Lower lobe of right lung (tissue), 2 donors: ENCODE measurements at regions not wholly inside any gene's neighbourhood (a gene's known extent, or its start where the extent isn't known, plus 50 kb on each side); places are given as distances from the start of the nearest gene placed in this dataset.

Experiments used
- ATAC-seq, 2 donors: fragments of 200-7000 bp; cut with Tn5 transposase; one replicate each; pipeline ENCODE4 v1.9.1; 2020 to 2022; ENCODE audit warnings: mild to moderate bottlenecking in 2 of 2, moderate library complexity in 2 of 2
- DNase-seq: peaks from one replicate; pipeline ENCODE4 v3.0.0-alpha.2; 2020
- H3K27ac ChIP-seq: fragments of 200-600 bp; one replicate; pipeline ENCODE4 v1.8.0; 2022
- H3K27me3 ChIP-seq: fragments of 200-600 bp; one replicate; pipeline ENCODE4 v1.8.0; 2022; ENCODE audit warnings: low read depth
- H3K36me3 ChIP-seq: fragments of 200-600 bp; one replicate; pipeline ENCODE4 v1.8.0; 2022; ENCODE audit warnings: mild to moderate bottlenecking
- H3K4me1 ChIP-seq: fragments of 200-600 bp; one replicate; pipeline ENCODE4 v1.8.0; 2022
- H3K4me3 ChIP-seq: fragments of 200-600 bp; one replicate; pipeline ENCODE4 v1.8.0; 2022; ENCODE audit warnings: mild to moderate bottlenecking
- H3K9me3 ChIP-seq: fragments of 200-600 bp; one replicate; pipeline ENCODE4 v1.8.0; 2022
- CTCF ChIP-seq: fragments of 200-600 bp; IDR thresholded peaks from one replicate; pipeline ENCODE4 v1.8.0; 2022; ENCODE audit warnings: antibody characterized with exemption, mild to moderate bottlenecking
- intact Hi-C: fragments of 100-400 bp; cut with DNase I; formaldehyde crosslinking; loops from one replicate; pipeline ENCODE4 v1.11.0; 2022
- donor health status: DM: no; HTN: yes; CAD: no; lungs with severe emphysema.

GRCh38 chr6:147726342-147726741, 217.9 kb downstream of the SAMD5 start:
- DNase-seq (no peak), ATAC-seq (no peak)
- no peaks in the 10 kb centered on the region for H3K4me1 ChIP-seq
- H3K4me3 ChIP-seq: no peak overlapping the region
- no peaks in the 10 kb centered on the region for H3K9me3 ChIP-seq
- no peaks in the 10 kb centered on the region for H3K27me3 ChIP-seq
- no peak for TF ChIP-seq CTCF
- intact Hi-C loops: no loop called here
- no peaks in the 10 kb centered on the region for H3K36me3 ChIP-seq
- H3K27ac ChIP-seq: no peak overlapping the region

GRCh38 chr6:147728903-147729302, 220.4 kb downstream of the SAMD5 start:
- DNase-seq: no peak
- no peaks in the 10 kb centered on the region for H3K4me1 ChIP-seq
- no peak for TF ChIP-seq CTCF
- no peaks in the 10 kb centered on the region for H3K36me3 ChIP-seq
- no peak for ATAC-seq
- H3K27me3 ChIP-seq: no peaks in the 10 kb centered on the region
- intact Hi-C loops: no loop called here
- H3K4me3 ChIP-seq: no peak overlapping the region
- no peak overlapping the region for H3K27ac ChIP-seq
- H3K9me3 ChIP-seq: no peaks in the 10 kb centered on the region

- DNase-seq (no peak), ATAC-seq (no peak)
- Histone ChIP-seq H3K4me3 (no peak overlapping the region), H3K27ac (no peak overlapping the region), H3K36me3 (no peaks in the 10 kb centered on the region), H3K9me3 (no peaks in the 10 kb centered on the region), H3K4me1 (no peaks in the 10 kb centered on the region), H3K27me3 (no peaks in the 10 kb centered on the region)
- TF ChIP-seq CTCF: no peak
- intact Hi-C loops: no loop called here
Observed at GRCh38 chr6:147733686-147734085, 225.2 kb downstream of the SAMD5 start.

- H3K9me3 ChIP-seq: no peaks in the 10 kb centered on the region
- no peak overlapping the region for H3K27ac ChIP-seq
- no peaks in the 10 kb centered on the region for H3K27me3 ChIP-seq
- TF ChIP-seq CTCF: no peak
- ATAC-seq (no peak), DNase-seq (no peak)
- no peaks in the 10 kb centered on the region for H3K36me3 ChIP-seq
- no peaks in the 10 kb centered on the region for H3K4me1 ChIP-seq
- intact Hi-C loops: no loop called here
- H3K4me3 ChIP-seq: no peak overlapping the region
Observed at GRCh38 chr6:147734151-147734550, 225.7 kb downstream of the SAMD5 start.

- no peaks in the 10 kb centered on the region for H3K27me3 ChIP-seq
- no peaks in the 10 kb centered on the region for H3K36me3 ChIP-seq
- H3K27ac ChIP-seq: no peak overlapping the region
- DNase-seq: no peak
- ATAC-seq: no peak
- no peaks in the 10 kb centered on the region for H3K4me1 ChIP-seq
- no peak overlapping the region for H3K4me3 ChIP-seq
- TF ChIP-seq CTCF: no peak
- no peaks in the 10 kb centered on the region for H3K9me3 ChIP-seq
- intact Hi-C loops: no loop called here
Observed at GRCh38 chr6:147735924-147736323, 227.4 kb downstream of the SAMD5 start.

- TF ChIP-seq CTCF: no peak
- Histone ChIP-seq H3K9me3 (no peaks in the 10 kb centered on the region), H3K27ac (no peak overlapping the region), H3K36me3 (no peaks in the 10 kb centered on the region), H3K27me3 (no peaks in the 10 kb centered on the region), H3K4me1 (no peaks in the 10 kb centered on the region), H3K4me3 (no peak overlapping the region)
- DNase-seq: no peak
- intact Hi-C loops: no loop called here
- no peak for ATAC-seq
Observed at GRCh38 chr6:147737115-147737514, 228.6 kb downstream of the SAMD5 start.
